Muscle of arm (tissue), 1 donor: ENCODE measurements at regions not wholly inside any gene's neighbourhood (a gene's known extent, or its start where the extent isn't known, plus 50 kb on each side); places are given as distances from the start of the nearest gene placed in this dataset.
"Not testable (repeated sequence)": the region's sequence is repeated elsewhere in the genome, so short reads cannot be mapped to it uniquely, and the experiment has no call there.

Source experiments
- DNase-seq: peaks from one replicate; pipeline ENCODE4 v3.0.0-alpha.2; 2013

- DNase-seq = no peak
Observed at GRCh38 chr10:33861016-33861704, 526.7 kb upstream of the NRP1 start.

- no peak for DNase-seq
Observed at GRCh38 chr10:33860552-33860951, 526.1 kb upstream of the NRP1 start.

GRCh38 chr10:33859319-33860022 lies 525.0 kb upstream of the NRP1 start:
- no peak for DNase-seq

- no peak for DNase-seq
Observed at GRCh38 chr10:33858326-33858725, 523.9 kb upstream of the NRP1 start.

GRCh38 chr10:33853221-33853620 lies 518.8 kb upstream of the NRP1 start:
- DNase-seq = not testable (repeated sequence)

- DNase-seq = no peak
Observed at GRCh38 chr10:33843379-33843778, 508.9 kb upstream of the NRP1 start.

- DNase-seq = no peak
Observed at GRCh38 chr10:33841678-33842077, 507.2 kb upstream of the NRP1 start.

- no peak for DNase-seq
Observed at GRCh38 chr10:33838731-33839130, 504.3 kb upstream of the NRP1 start.

- no peak for DNase-seq
Observed at GRCh38 chr10:33837736-33838135, 503.3 kb upstream of the NRP1 start.

- DNase-seq = no peak
Observed at GRCh38 chr10:33835556-33835955, 501.1 kb upstream of the NRP1 start.

- no peak for DNase-seq
Observed at GRCh38 chr10:33833566-33833965, 499.1 kb upstream of the NRP1 start.

GRCh38 chr10:33832124-33832787 lies 497.8 kb upstream of the NRP1 start:
- DNase-seq = no peak

GRCh38 chr10:33831591-33831990 lies 497.1 kb upstream of the NRP1 start:
- no peak for DNase-seq

- not testable (repeated sequence) for DNase-seq
Observed at GRCh38 chr10:33829899-33830298, 495.4 kb upstream of the NRP1 start.

- DNase-seq = no peak
Observed at GRCh38 chr10:33828592-33828991, 494.1 kb upstream of the NRP1 start.

GRCh38 chr10:33826186-33826585 lies 491.7 kb upstream of the NRP1 start:
- DNase-seq = no peak

GRCh38 chr10:33822774-33823173 lies 488.3 kb upstream of the NRP1 start:
- no peak for DNase-seq

- DNase-seq = no peak
Observed at GRCh38 chr10:33820531-33820930, 486.1 kb upstream of the NRP1 start.

GRCh38 chr10:33819206-33819605 lies 484.7 kb upstream of the NRP1 start:
- DNase-seq = no peak

GRCh38 chr10:33818343-33818742 lies 483.9 kb upstream of the NRP1 start:
- DNase-seq = no peak

- DNase-seq = no peak
Observed at GRCh38 chr10:33817605-33818004, 483.1 kb upstream of the NRP1 start.

- DNase-seq = no peak
Observed at GRCh38 chr10:33815776-33816175, 481.3 kb upstream of the NRP1 start.

- DNase-seq = no peak
Observed at GRCh38 chr10:33813871-33814270, 479.4 kb upstream of the NRP1 start.
